Activated CD4-positive, alpha-beta T cell treated with anti-CD3 and anti-CD28 coated beads, Interleukin-2, amount 10 ng/mL, durations not matched to agents 7 days and 5 days (primary cell): ENCODE measurements at regions not wholly inside any gene's neighbourhood (a gene's known extent, or its start where the extent isn't known, plus 50 kb on each side); places are given as distances from the start of the nearest gene placed in this dataset.
"Not testable (repeated sequence)": the region's sequence is repeated elsewhere in the genome, so short reads cannot be mapped to it uniquely, and the experiment has no call there.

Source experiments
- CTCF ChIA-PET: fragments of 350-600 bp; sonication (Branson Sonifier 250); formaldehyde crosslinking; loops from one replicate; lab custom pipeline; 2021; ENCODE audit warnings: antibody characterized with exemption; lab: Charles Lee
- POLR2A ChIA-PET: fragments of 350-600 bp; sonication (Branson Sonifier 250); formaldehyde crosslinking; loops from one replicate; lab custom pipeline; 2021; ENCODE audit warnings: antibody characterized with exemption; lab: Charles Lee
- DNase-seq: peaks from one replicate; pipeline ENCODE4 v3.0.0-alpha.2; 2020
- H3K27ac Mint-ChIP-seq: one replicate; pipeline ENCODE4 v1.8.0; 2021; ENCODE audit warnings: mild to moderate bottlenecking, moderate library complexity, mixed read lengths
- H3K27me3 Mint-ChIP-seq: one replicate; pipeline ENCODE4 v1.8.0; 2021; ENCODE audit warnings: mixed read lengths
- H3K36me3 Mint-ChIP-seq: one replicate; pipeline ENCODE4 v1.8.0; 2021; ENCODE audit warnings: low read depth, mixed read lengths
- H3K4me1 Mint-ChIP-seq: one replicate; pipeline ENCODE4 v1.8.0; 2021; ENCODE audit warnings: mixed read lengths
- H3K4me3 Mint-ChIP-seq: one replicate; pipeline ENCODE4 v1.8.0; 2021; ENCODE audit warnings: mild to moderate bottlenecking, moderate library complexity, mixed read lengths
- H3K9me3 Mint-ChIP-seq: one replicate; pipeline ENCODE4 v1.8.0; 2021; ENCODE audit warnings: mixed read lengths

DNA sequence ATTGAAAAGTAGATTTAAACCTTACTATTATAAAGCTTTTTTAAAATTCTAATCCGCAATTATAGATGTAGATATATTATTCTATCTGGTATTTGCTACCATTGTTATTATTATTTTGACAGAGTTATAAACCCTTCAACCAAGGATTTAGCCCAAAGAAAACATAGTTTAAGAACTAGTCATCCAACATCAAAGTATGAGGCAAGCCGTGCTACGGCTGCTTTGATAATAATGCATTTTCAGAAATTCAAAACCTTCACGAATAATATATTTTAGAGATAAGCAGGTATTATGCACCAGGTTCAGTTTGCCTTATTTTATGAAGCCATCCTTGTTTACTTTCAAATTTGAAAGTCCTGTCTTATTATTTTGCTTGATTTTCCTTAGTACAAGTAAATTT lies 1501.7 kb downstream of the RAPGEF2 start:
- no peaks in the 10 kb centered on the region for H3K4me1 Mint-ChIP-seq
- CTCF ChIA-PET = no interaction called here
- DNase-seq = no peak
- peaks cover 4% of the 10 kb centered on the region for H3K9me3 Mint-ChIP-seq
- POLR2A ChIA-PET = no interaction called here
- no peak overlapping the region for H3K4me3 Mint-ChIP-seq
- no peak overlapping the region for H3K27ac Mint-ChIP-seq
- H3K27me3 Mint-ChIP-seq = no peaks in the 10 kb centered on the region
- H3K36me3 Mint-ChIP-seq = no peaks in the 10 kb centered on the region

GRCh38 chr4:160611181-160611580 lies 1508.3 kb downstream of the RAPGEF2 start:
- POLR2A ChIA-PET = no interaction called here
- Mint-ChIP-seq H3K4me3 (no peak overlapping the region), H3K27ac (no peak overlapping the region), H3K4me1 (no peaks in the 10 kb centered on the region), H3K9me3 (peaks cover 4% of the 10 kb centered on the region), H3K27me3 (no peaks in the 10 kb centered on the region), H3K36me3 (no peaks in the 10 kb centered on the region)
- CTCF ChIA-PET = no interaction called here
- no peak for DNase-seq

DNA sequence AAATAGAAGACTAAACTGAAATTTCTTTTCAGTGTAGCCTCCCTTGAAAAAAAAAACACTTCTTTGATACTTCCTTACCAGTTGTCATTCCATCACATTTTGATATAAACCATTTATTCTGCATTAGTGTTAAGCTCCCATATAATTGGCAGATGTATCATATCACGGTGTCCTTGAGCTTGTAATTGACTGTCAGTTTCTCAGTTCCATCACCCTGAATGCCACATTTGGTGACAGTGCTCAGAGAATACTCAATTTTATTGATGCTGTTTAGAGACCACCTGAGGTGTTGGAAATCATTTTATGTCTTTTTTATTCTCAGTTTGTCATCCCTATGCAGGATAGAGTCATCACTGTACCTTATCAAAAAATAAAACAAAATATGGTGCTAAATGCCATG lies 1528.2 kb downstream of the RAPGEF2 start:
- Mint-ChIP-seq H3K27ac (no peak overlapping the region), H3K4me3 (no peak overlapping the region), H3K4me1 (no peaks in the 10 kb centered on the region), H3K27me3 (no peaks in the 10 kb centered on the region), H3K36me3 (no peaks in the 10 kb centered on the region), H3K9me3 (peaks cover 10% of the 10 kb centered on the region)
- POLR2A ChIA-PET = no interaction called here
- DNase-seq = no peak
- CTCF ChIA-PET = no interaction called here

GRCh38 chr4:160652790-160653189 lies 1511.0 kb downstream of the FSTL5 start:
- Mint-ChIP-seq H3K27ac (no peak overlapping the region), H3K27me3 (no peaks in the 10 kb centered on the region), H3K9me3 (no peaks in the 10 kb centered on the region), H3K4me1 (no peaks in the 10 kb centered on the region), H3K4me3 (no peak overlapping the region), H3K36me3 (no peaks in the 10 kb centered on the region)
- no peak for DNase-seq
- ChIA-PET POLR2A (no interaction called here), CTCF (no interaction called here)

- H3K9me3 Mint-ChIP-seq = peaks cover 3% of the 10 kb centered on the region
- CTCF ChIA-PET = no interaction called here
- no peaks in the 10 kb centered on the region for H3K27me3 Mint-ChIP-seq
- H3K4me3 Mint-ChIP-seq = no peak overlapping the region
- POLR2A ChIA-PET = no interaction called here
- H3K27ac Mint-ChIP-seq = no peak overlapping the region
- no peaks in the 10 kb centered on the region for H3K4me1 Mint-ChIP-seq
- no peak for DNase-seq
- no peaks in the 10 kb centered on the region for H3K36me3 Mint-ChIP-seq
Observed at GRCh38 chr4:160675550-160675949, 1488.2 kb downstream of the FSTL5 start.

- Mint-ChIP-seq H3K4me1 (no peaks in the 10 kb centered on the region), H3K27ac (no peak overlapping the region), H3K4me3 (no peak overlapping the region), H3K36me3 (no peaks in the 10 kb centered on the region), H3K9me3 (peaks cover 7% of the 10 kb centered on the region), H3K27me3 (no peaks in the 10 kb centered on the region)
- no peak for DNase-seq
- CTCF ChIA-PET = no interaction called here
- POLR2A ChIA-PET = no interaction called here
Observed at GRCh38 chr4:160685729-160686128, 1478.1 kb downstream of the FSTL5 start.

DNA sequence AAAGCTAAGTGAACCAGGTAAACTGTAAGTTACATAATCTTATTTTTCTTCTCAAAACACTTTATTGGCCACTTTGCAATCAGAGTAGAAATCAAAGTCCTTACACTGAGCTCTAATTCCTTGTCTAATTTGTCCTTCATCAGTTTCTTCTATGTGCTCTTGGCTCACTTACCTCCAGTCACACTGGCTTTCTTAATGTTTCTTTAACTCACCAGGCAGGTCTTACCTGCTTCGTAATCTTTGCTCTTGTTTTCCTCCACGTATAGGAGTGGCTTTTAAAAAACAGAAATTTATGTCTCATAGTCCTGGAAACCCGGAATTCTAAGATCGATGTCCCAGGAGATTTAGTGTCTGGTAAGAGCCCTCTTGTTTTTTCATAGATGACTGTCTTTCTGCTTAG lies 1462.1 kb downstream of the FSTL5 start:
- no peaks in the 10 kb centered on the region for H3K27me3 Mint-ChIP-seq

GRCh38 chr4:160709026-160709425 lies 1454.8 kb downstream of the FSTL5 start:
- Mint-ChIP-seq H3K4me1 (no peaks in the 10 kb centered on the region), H3K27ac (no peak overlapping the region), H3K36me3 (no peaks in the 10 kb centered on the region), H3K27me3 (no peaks in the 10 kb centered on the region), H3K4me3 (no peak overlapping the region), H3K9me3 (no peaks in the 10 kb centered on the region)
- POLR2A ChIA-PET = no interaction called here
- no peak for DNase-seq
- CTCF ChIA-PET = no interaction called here

More for the DNA sequence above, 1462.1 kb downstream of the FSTL5 start:
- DNase-seq = no peak
- Mint-ChIP-seq H3K4me1 (no peaks in the 10 kb centered on the region), H3K36me3 (no peaks in the 10 kb centered on the region), H3K4me3 (no peak overlapping the region), H3K9me3 (peaks cover 8% of the 10 kb centered on the region), H3K27ac (no peak overlapping the region)
- POLR2A ChIA-PET = interaction anchor here (0.6 kb wide), 1 partner anchor 20 kb away, joined by 3 read pairs; no protein-coding TSS in a partner anchor
- CTCF ChIA-PET = no interaction called here

GRCh38 chr4:160709546-160709945 lies 1454.3 kb downstream of the FSTL5 start:
- Mint-ChIP-seq H3K36me3 (no peaks in the 10 kb centered on the region), H3K4me3 (no peak overlapping the region), H3K27ac (no peak overlapping the region), H3K4me1 (no peaks in the 10 kb centered on the region), H3K9me3 (no peaks in the 10 kb centered on the region), H3K27me3 (no peaks in the 10 kb centered on the region)
- no peak for DNase-seq
- CTCF ChIA-PET = no interaction called here
- POLR2A ChIA-PET = no interaction called here

GRCh38 chr4:160716551-160716950 lies 1447.2 kb downstream of the FSTL5 start:
- H3K9me3 Mint-ChIP-seq = no peaks in the 10 kb centered on the region
- POLR2A ChIA-PET = no interaction called here
- H3K4me1 Mint-ChIP-seq = no peaks in the 10 kb centered on the region
- CTCF ChIA-PET = no interaction called here
- no peak overlapping the region for H3K27ac Mint-ChIP-seq
- DNase-seq = no peak
- H3K27me3 Mint-ChIP-seq = no peaks in the 10 kb centered on the region
- no peaks in the 10 kb centered on the region for H3K36me3 Mint-ChIP-seq
- no peak overlapping the region for H3K4me3 Mint-ChIP-seq

DNA sequence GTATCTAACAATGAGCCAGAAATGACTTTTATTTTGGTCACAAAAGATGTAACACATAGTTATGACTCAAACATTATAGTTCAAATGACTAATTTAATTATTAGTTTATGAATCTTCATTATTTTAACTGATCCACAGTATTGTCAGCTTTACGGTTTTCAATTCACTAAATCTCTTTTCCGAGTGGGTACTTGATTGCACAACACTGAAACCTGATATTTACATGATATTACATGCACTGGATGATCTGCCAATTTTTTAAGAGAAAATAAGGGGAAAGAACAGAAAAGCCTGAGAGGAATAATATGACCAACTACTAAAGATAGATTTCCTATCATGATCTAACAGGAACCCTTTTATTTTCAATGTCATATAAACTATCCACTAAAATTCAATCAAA lies 1446.0 kb downstream of the FSTL5 start:
- ChIA-PET POLR2A (no interaction called here), CTCF (no interaction called here)
- H3K9me3 Mint-ChIP-seq = no peaks in the 10 kb centered on the region
- no peaks in the 10 kb centered on the region for H3K36me3 Mint-ChIP-seq
- no peak for DNase-seq
- no peak overlapping the region for H3K27ac Mint-ChIP-seq
- no peaks in the 10 kb centered on the region for H3K27me3 Mint-ChIP-seq
- H3K4me1 Mint-ChIP-seq = no peaks in the 10 kb centered on the region
- no peak overlapping the region for H3K4me3 Mint-ChIP-seq

DNA sequence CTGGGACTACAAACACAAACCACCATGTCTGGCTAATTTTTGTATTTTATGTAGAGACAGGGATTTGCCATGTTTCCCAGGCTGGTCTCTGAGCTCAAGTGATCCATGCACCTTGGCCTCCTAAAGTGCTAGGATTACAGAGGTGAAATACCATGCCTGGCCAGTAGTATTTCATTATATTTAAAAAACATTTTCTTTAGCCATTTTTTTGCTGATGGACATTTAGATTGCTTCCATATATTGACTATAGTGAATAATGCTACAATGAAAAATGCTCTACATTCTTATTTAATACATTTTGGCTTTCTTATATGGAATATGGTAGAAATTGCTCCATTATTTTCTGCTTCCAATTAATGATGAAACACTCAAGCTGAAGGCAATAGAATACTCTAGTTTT lies 1439.7 kb downstream of the FSTL5 start:
- Mint-ChIP-seq H3K27me3 (no peaks in the 10 kb centered on the region), H3K9me3 (peaks cover 1% of the 10 kb centered on the region), H3K4me3 (no peak overlapping the region), H3K27ac (no peak overlapping the region), H3K36me3 (no peaks in the 10 kb centered on the region), H3K4me1 (no peaks in the 10 kb centered on the region)
- DNase-seq = no peak
- ChIA-PET CTCF (no interaction called here), POLR2A (no interaction called here)

GRCh38 chr4:160745126-160745525 lies 1418.7 kb downstream of the FSTL5 start:
- Mint-ChIP-seq H3K27me3 (no peaks in the 10 kb centered on the region), H3K4me3 (no peak overlapping the region), H3K27ac (no peak overlapping the region), H3K9me3 (peaks cover 3% of the 10 kb centered on the region), H3K36me3 (no peaks in the 10 kb centered on the region), H3K4me1 (no peaks in the 10 kb centered on the region)
- no peak for DNase-seq
- ChIA-PET POLR2A (no interaction called here), CTCF (no interaction called here)

- H3K27ac Mint-ChIP-seq, H3K4me1 Mint-ChIP-seq, H3K27me3 Mint-ChIP-seq, H3K9me3 Mint-ChIP-seq, H3K4me3 Mint-ChIP-seq, CTCF ChIA-PET, POLR2A ChIA-PET, DNase-seq, H3K36me3 Mint-ChIP-seq: not testable (repeated sequence)
Observed at GRCh38 chr4:160746585-160746984, 1417.2 kb downstream of the FSTL5 start.
